ENCODE measurements at regions not wholly inside any gene's neighbourhood (a gene's known extent, or its start where the extent isn't known, plus 50 kb on each side); places are given as distances from the start of the nearest gene placed in this dataset.

GRCh38 chr6:25038300-25038699, 102.5 kb upstream of the RIPOR2 start:
- no peak for TF ChIP-seq CTCF (IDR thresholded peaks at IDR 0.05)
- no peak for TF ChIP-seq POLR2A (IDR thresholded peaks at IDR 0.05)

Data from lower leg skin (tissue), 3 donors.